Activated CD8-positive, alpha-beta memory T cell treated with anti-CD3 and anti-CD28 coated beads, Interleukin-2, amount 50 U/mL, for 1 hour (primary cell): ENCODE measurements at regions not wholly inside any gene's neighbourhood (a gene's known extent, or its start where the extent isn't known, plus 50 kb on each side); places are given as distances from the start of the nearest gene placed in this dataset.

Source experiments
- DNase-seq: peaks from one replicate; pipeline ENCODE4 v3.0.0-alpha.2; 2020; ENCODE audit errors: extremely low read depth

GRCh38 chr3:106263011-106263410, 394.2 kb upstream of the CBLB start:
- no peak for DNase-seq

DNA sequence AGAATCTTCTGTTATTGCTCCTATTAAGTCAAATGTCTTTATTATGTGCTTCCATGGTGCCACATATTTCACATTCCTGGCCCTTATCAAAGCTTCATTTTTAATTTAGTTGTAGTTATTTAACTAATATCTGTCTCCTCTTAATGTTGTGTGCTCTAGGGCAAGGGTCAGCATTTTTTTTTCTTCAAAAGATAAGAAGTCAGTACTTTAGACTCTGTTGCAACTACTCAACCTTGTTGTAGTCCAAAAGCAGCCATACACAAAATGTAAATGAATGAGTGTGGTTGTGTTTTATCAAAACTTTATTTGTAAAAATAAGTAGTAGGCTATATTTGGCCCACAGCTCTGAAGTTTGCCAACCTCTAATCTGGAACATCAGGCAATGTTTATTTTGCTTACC, 394.7 kb upstream of the CBLB start:
- DNase-seq, result no peak

DNA sequence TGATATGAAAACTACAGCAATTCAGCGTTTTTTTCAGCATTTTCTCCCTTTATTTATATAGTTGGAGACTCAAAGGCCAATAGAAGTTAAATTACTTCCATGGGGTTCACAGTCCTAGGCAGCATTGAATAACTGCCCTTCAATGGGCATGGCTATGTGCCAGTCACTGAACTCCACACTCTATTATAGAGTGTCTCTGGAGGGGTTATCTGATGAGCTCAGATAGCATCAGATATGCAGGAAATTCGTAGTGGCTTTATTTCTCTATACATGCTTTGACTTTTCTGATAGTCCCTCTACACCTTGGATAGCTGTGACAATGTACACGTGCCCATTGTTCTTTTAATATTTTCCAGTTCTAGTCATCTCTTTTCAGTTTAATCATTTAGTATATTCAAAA, 396.9 kb upstream of the CBLB start:
- no peak for DNase-seq

- no peak for DNase-seq
Observed at GRCh38 chr3:106268696-106269095, 399.9 kb upstream of the CBLB start.

DNA sequence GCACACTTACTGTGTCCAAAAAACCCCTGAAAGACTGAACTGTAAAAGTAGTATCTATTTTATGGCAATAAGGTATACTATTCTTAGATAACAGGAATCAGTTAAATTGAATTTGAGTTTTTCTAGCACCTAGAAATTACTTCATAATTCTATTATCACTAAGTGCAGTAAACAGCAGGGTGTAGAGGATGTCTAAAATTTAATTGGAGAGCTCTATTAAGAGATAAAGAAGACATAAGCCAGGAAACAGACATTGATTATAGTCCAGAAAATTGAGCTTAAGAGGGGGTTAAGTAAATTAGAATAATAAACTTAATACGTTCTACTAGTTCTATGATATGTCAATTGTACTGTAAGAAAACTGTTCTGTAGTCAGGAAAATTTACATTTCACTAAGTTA, 403.5 kb upstream of the CBLB start:
- DNase-seq, result no peak

GRCh38 chr3:106275592-106275991, 406.8 kb upstream of the CBLB start:
- no peak for DNase-seq

- DNase-seq, result no peak
Observed at GRCh38 chr3:106276151-106276550, 407.3 kb upstream of the CBLB start.

GRCh38 chr3:106276755-106277612, 408.2 kb upstream of the CBLB start:
- DNase-seq, result no peak

- DNase-seq, result no peak
Observed at GRCh38 chr3:106277731-106278130, 408.9 kb upstream of the CBLB start.

DNA sequence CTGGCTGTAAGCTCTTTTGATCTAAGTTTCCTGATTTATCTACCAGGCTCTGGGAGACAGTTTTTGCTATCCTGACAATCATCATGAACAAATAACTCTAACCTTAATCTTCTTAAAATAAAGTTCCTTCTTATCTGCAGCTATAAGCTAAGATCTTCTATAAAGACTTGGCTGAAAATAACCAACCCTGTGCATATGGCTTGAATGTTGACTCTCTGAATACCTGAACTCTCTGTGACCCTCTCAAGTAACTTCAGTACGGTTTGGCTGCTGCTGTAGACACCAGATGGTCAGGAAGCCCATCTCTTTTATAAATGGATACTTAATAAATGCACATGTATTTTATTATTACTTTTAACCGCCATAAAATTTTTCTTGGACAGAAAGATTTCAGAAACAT, 412.4 kb upstream of the CBLB start:
- no peak for DNase-seq

GRCh38 chr3:106282943-106283342, 414.1 kb upstream of the CBLB start:
- no peak for DNase-seq

DNA sequence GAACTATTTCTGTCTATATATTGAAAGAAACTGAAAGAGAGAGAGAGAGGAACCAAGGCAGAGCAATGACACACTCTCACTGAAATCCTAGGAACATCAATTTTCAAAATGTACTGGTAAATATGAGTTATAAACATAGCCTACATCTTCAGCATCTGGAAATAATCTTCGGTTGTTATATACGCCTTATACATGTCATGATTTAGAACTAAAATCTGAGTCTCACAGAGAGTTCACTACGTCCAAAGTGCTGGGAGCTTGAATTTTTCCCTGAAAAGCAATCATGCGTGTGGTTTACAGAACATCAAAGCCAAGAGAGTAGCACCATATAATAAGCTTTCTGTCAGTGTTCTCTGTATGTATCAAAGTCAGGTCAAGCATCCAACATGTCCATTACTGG, 420.0 kb upstream of the CBLB start:
- no peak for DNase-seq

GRCh38 chr3:106290304-106290997, 421.6 kb upstream of the CBLB start:
- no peak for DNase-seq

DNA sequence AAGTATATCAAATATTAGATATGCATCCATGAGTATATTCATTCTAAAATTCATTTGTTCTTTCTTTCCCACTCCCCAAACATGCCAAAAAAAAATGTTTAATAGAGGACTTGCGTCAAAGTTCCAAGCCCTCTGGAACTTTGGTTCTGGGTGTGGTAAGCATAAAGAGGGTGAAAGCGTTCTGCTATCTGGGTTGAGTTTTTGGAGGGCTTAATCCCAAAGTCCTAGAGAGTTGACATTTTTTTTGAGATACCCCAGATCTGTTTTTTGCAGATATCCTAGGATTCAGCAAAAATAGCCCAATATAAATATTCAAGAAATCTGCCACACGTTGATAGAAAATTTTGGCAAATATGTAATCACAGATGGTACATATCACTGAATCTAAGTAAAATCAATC, 424.3 kb upstream of the CBLB start:
- no peak for DNase-seq

DNA sequence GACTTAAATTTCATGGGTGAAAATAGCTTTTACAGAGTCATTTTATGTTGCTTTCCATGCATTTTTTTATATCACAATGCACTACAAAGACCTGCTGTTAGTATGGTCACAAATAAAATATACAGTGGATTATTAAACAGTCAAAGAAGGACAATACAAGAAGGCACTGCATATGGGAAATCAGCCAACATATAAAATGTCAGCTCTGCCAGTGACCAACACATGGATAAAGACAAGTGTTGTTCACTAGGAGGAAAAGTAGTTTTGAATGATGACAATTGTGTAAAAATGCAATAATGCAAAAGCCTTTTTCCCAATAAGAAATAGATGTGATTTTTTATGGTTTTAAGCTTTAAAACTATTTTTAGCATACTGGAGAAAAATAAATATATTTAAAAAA, 425.3 kb upstream of the CBLB start:
- no peak for DNase-seq

- DNase-seq, result no peak
Observed at GRCh38 chr3:106296062-106296461, 427.2 kb upstream of the CBLB start.

DNA sequence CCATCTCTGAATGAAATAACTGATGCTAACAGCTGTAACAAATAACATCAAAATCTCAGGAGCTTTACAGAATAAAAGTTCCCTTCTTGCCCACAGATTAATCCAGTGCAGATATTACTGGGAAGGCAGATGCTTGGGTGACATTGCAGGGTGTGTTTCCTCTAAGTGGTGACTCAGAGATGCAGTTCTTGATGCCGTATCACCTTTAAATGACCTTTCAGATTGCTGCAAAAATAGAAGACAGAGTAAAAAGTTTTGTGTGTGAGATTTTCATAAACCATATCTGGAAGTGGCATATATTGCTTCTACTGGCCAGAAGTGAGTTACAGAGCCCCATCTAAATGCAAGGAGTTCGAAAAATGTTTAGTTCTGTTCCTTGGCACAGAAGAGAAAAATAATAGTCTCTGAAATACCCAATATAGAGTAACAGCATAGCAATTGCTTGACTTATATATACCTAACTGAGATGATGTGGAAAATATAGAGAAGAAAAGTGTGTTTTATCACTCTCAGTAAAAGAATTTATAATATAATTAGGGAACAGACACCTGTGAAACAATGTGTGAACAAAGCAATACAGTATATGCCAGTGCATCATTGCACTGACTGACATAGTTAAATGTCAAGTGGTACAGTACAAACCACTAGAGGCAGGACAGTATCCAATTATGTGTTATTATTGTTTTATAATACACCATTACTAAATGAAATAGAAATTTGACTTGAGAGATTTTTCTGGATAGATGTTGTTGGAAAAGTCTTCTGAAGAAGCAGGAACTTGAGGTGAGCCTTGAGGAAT, 430.7 kb upstream of the CBLB start:
- DNase-seq, result no peak

DNA sequence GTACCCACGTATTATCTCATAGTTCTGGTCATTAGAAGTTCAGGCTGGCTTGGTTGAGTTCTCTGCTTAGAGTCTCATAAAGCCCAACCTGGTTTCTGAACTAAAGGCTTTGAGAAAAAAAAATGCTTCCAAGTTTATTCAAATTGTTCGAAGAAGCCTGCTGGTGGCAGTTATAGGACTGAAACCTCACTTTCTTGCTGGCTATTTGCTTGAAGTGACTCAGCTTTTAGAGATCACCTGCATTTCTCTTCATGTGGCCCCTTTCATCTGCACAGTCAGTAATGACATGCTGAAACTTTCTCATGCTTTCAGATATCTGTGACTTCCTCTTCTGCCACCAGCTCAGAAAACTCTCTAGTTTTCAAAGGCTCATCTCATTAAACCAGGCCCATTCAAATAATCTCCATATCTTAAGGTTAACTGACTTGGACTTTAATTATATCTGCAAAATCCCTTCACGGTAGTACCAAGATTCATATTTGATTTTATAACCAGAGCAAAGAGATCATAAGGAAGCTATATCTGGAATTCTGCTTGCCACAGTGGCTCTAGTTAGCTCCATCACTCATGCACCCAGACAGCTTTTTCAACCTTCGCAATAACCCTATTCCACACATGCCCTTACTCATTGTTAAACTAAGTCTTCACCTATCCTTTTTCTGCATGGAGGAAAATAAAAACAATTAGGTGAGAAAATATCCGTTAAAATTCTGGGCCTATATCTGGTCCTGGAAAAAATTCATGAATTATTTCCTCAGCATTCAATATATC, 433.8 kb upstream of the CBLB start:
- no peak for DNase-seq

- no peak for DNase-seq
Observed at GRCh38 chr3:106303766-106304165, 435.0 kb upstream of the CBLB start.

DNA sequence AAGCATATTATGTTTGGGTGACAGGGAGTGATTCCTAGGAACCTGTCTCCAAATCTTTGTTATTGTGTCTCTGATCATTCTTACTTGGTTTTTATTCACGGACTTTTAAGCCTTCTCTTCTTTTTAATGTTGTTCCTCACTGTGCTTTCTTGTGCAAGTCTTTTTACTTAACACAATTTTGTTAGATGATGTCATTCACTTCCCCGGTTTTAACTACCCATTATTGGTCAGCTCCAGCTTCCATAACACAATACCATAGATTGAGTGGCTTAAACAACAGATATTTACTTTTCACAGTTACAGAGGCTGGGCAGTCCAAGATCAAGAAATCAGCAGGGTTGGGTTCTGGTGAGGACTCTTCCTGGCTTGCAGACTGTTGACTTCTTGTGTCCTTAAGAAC, 436.3 kb upstream of the CBLB start:
- no peak for DNase-seq

DNA sequence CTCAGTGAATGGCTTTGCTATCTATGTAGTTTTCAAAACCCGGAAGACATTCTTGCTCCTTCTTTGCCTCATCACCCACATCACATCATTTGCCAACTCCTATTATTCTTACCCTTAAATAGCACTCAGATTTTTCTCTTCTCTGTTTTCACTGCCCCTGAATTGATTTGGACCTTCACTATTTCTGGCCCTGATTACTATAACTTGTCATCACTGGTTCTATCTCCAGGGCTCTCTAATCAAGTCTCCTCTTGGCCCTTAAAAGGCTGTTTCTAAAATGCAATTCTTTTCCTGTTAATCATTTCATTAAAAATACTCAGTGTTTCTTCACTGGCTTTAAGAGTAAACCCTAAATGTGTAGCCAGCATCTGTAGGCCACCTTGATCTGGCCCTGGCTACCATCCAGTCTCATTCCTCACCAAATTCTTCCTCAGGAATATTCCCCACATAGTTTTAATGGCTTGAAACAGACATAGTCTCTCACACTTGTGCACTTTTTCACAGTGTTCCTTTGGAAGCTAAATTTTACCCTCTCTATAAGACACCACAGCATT, 437.1 kb upstream of the CBLB start:
- DNase-seq, result no peak

DNA sequence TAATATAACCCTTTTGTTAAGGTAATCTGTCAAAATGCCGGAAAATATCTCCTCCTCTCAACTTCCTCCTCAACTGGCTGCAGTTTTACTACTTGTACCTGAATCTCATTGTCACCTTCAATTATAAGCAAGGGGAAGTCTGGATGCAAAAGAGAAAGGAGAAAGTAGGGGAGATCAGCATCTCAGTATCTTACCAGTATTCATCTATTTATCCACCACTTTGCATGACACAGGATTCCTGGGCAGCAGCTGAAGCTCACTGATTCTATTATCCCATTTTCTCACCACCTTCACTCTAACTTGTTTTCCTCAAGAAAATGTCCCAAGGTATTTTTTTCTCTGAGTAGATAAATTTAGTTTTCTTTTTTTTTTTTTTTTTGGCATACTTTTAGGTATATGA, 440.5 kb upstream of the CBLB start:
- DNase-seq, result no peak
